Psoas muscle (tissue), 7 donors: ENCODE measurements at regions not wholly inside any gene's neighbourhood (a gene's known extent, or its start where the extent isn't known, plus 50 kb on each side); places are given as distances from the start of the nearest gene placed in this dataset.

Experiments
- ATAC-seq, 4 donors: fragments of 200-7000 bp; cut with Tn5 transposase; one replicate each; pipeline ENCODE4 v1.9.1; 2020; ENCODE audit warnings: moderate library complexity in 3 of 4, mild to moderate bottlenecking in 2 of 4
- DNase-seq, 2 donors: peaks; one replicate each; pipeline ENCODE4 v3.0.0-alpha.2; 2020
- H3K27ac ChIP-seq: fragments of 200-600 bp; one replicate; pipeline ENCODE4 v1.8.0; 2022
- H3K27me3 ChIP-seq, 3 donors: fragments of 200-600 bp in 1 of 3; one replicate each; pipeline versions ENCODE4 v1.6.1 to v1.8.0; 2013 to 2022; ENCODE audit warnings: low read length in 2 of 3, mild to moderate bottlenecking in 2 of 3, moderate library complexity in 1 of 3; ENCODE audit not compliant: insufficient read depth in 3 of 3
- H3K36me3 ChIP-seq, 2 donors: fragments of 200-600 bp in 1 of 2; one replicate each; pipeline versions ENCODE4 v1.6.1 to v1.8.0; 2013 to 2022; ENCODE audit warnings: low read depth in 1 of 2, mild to moderate bottlenecking in 1 of 2, moderate library complexity in 1 of 2; ENCODE audit not compliant: insufficient read depth in 1 of 2
- H3K4me1 ChIP-seq: fragments of 200-600 bp; one replicate; pipeline ENCODE4 v1.8.0; 2022
- H3K4me3 ChIP-seq: fragments of 200-600 bp; one replicate; pipeline ENCODE4 v1.8.0; 2022; ENCODE audit warnings: mild to moderate bottlenecking
- H3K9me3 ChIP-seq: fragments of 200-600 bp; one replicate; pipeline ENCODE4 v1.8.0; 2022
- WGBS, 3 donors: extraction: QIAGEN DNeasy Blood & Tissue Kit; methylation state at CpG; one replicate each; pipeline versions ENCODE4 v1.1.6 to v1.1.7; 2013; 5-methylcytosine and 5-hydroxymethylcytosine counted together
- intact Hi-C, 2 donors: fragments of 100-400 bp; cut with DNase I; formaldehyde crosslinking; loops; one replicate each; pipeline versions ENCODE4 v1.11.0 to v1.14.2; 2022
- TF ChIP-seq, protein P1 (sequence below): fragments of 200-600 bp; IDR thresholded peaks from one replicate; pipeline ENCODE4 v1.8.0; 2022; ENCODE audit warnings: antibody characterized with exemption
- donor health status: healthy with polysubstance abuse.
- donor health status: DM: no; HTN: no; CAD: no; lungs with moderate emphysema.
- donor health status: Bipolar disorder and iron deficiency.
- donor health status: healthy.
- donor health status: DM: yes; HTN: yes; CAD: no.
- donor health status: DM: no; HTN: no; CAD: no.
- donor health status: DM: yes; HTN: yes; CAD: no.

- Histone ChIP-seq H3K27ac (no peak overlapping the region), H3K27me3 (no peaks in the 10 kb centered on the region), H3K36me3 (no peaks in the 10 kb centered on the region), H3K4me1 (no peaks in the 10 kb centered on the region), H3K9me3 (no peaks in the 10 kb centered on the region), H3K4me3 (no peak overlapping the region)
- WGBS, 3 donors = 64 to 73% (median 68%) methylated on average over 4 of the region's 4 CpGs
- TF ChIP-seq, protein P1, sequence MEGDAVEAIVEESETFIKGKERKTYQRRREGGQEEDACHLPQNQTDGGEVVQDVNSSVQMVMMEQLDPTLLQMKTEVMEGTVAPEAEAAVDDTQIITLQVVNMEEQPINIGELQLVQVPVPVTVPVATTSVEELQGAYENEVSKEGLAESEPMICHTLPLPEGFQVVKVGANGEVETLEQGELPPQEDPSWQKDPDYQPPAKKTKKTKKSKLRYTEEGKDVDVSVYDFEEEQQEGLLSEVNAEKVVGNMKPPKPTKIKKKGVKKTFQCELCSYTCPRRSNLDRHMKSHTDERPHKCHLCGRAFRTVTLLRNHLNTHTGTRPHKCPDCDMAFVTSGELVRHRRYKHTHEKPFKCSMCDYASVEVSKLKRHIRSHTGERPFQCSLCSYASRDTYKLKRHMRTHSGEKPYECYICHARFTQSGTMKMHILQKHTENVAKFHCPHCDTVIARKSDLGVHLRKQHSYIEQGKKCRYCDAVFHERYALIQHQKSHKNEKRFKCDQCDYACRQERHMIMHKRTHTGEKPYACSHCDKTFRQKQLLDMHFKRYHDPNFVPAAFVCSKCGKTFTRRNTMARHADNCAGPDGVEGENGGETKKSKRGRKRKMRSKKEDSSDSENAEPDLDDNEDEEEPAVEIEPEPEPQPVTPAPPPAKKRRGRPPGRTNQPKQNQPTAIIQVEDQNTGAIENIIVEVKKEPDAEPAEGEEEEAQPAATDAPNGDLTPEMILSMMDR = no peak
- ATAC-seq = no peak
- intact Hi-C loops = no loop called here
- no peak for DNase-seq
Observed at GRCh38 chr18:26717123-26717719, 148.3 kb downstream of the AQP4 start.

GRCh38 chr18:26714739-26715138 lies 150.8 kb downstream of the AQP4 start:
- WGBS, 3 donors = 70 to 78% (median 72%) methylated on average over 6 of the region's 6 CpGs
- intact Hi-C loops = no loop called here
- Histone ChIP-seq H3K27ac (no peak overlapping the region), H3K4me3 (no peak overlapping the region), H3K36me3 (no peaks in the 10 kb centered on the region), H3K9me3 (no peaks in the 10 kb centered on the region), H3K27me3 (no peaks in the 10 kb centered on the region), H3K4me1 (no peaks in the 10 kb centered on the region)
- no peak for ATAC-seq
- TF ChIP-seq, protein P1 = no peak
- no peak for DNase-seq

- H3K9me3 ChIP-seq = no peaks in the 10 kb centered on the region
- H3K4me3 ChIP-seq = no peak overlapping the region
- DNase-seq = no peak
- H3K4me1 ChIP-seq = no peaks in the 10 kb centered on the region
- no peak for ATAC-seq
- no peaks in the 10 kb centered on the region for H3K36me3 ChIP-seq
- intact Hi-C loops = no loop called here
- TF ChIP-seq, protein P1 = no peak
- H3K27ac ChIP-seq = no peak overlapping the region
- 85 to 88% (median 87%) methylated on average over 3 of the region's 3 CpGs for WGBS, 3 donors
- peaks cover 0 to 4% (median 0%) of the 10 kb centered on the region in 3 donors for H3K27me3 ChIP-seq
Observed at GRCh38 chr18:26711756-26712155, 153.8 kb downstream of the AQP4 start.

GRCh38 chr18:26710470-26711096 lies 154.9 kb downstream of the AQP4 start:
- Histone ChIP-seq H3K4me1 (no peaks in the 10 kb centered on the region), H3K27ac (no peak overlapping the region), H3K4me3 (no peak overlapping the region), H3K27me3 (peaks cover 0 to 4% (median 0%) of the 10 kb centered on the region in 3 donors), H3K36me3 (no peaks in the 10 kb centered on the region), H3K9me3 (no peaks in the 10 kb centered on the region)
- TF ChIP-seq, protein P1 = no peak
- intact Hi-C loops = no loop called here
- WGBS, 3 donors = 40 to 49% (median 43%) methylated on average over 4 of the region's 4 CpGs
- DNase-seq = no peak
- ATAC-seq = no peak
